ENCODE measurements at regions not wholly inside any gene's neighbourhood (a gene's known extent, or its start where the extent isn't known, plus 50 kb on each side); places are given as distances from the start of the nearest gene placed in this dataset.
"Not testable (repeated sequence)": the region's sequence is repeated elsewhere in the genome, so short reads cannot be mapped to it uniquely, and the experiment has no call there.

- DNase-seq = not testable (repeated sequence)
Measured at GRCh38 chr13:66144357-66144756, 1085.8 kb downstream of the PCDH9 start.

GRCh38 chr13:66139701-66140100 lies 1090.4 kb downstream of the PCDH9 start:
- DNase-seq = no peak

DNA sequence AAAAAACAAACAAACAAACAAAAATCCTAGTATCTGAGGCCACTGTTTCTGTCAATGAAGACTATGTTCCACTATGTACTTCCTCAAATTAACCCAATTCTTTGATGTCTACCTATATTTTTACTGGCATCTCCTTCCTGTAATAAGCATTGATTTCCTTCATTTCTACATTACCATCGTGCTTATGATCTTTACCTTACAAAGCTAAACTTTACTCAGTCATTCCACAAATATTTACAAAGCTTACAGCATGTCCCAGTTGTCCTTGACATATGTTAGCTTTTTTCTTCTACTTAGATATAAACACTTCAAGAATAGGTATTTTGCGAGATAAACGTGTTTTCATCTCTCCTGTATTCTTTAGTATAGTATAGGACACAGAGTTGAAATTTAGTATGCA lies 1090.9 kb downstream of the PCDH9 start:
- DNase-seq = no peak

GRCh38 chr13:66138172-66138811 lies 1091.8 kb downstream of the PCDH9 start:
- no peak for DNase-seq

DNA sequence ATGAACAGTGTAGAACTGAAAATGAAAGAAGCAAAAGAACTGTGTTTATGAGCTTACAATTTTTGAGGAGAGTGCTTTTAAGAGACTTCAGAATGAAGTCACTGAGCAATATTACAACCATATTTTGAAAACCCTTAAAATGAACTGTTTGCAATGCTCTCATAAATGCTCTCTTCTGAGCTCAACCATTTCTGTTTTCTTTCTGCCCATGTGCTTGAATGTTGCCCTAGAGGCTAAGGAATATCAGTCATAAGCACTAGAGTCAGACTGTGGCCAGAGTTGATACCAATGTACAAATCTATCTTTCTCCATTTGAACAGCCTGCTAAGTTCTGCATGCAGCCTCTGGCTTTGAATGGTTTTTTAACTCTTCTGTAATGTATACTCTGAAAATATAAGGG lies 1092.8 kb downstream of the PCDH9 start:
- no peak for DNase-seq

DNA sequence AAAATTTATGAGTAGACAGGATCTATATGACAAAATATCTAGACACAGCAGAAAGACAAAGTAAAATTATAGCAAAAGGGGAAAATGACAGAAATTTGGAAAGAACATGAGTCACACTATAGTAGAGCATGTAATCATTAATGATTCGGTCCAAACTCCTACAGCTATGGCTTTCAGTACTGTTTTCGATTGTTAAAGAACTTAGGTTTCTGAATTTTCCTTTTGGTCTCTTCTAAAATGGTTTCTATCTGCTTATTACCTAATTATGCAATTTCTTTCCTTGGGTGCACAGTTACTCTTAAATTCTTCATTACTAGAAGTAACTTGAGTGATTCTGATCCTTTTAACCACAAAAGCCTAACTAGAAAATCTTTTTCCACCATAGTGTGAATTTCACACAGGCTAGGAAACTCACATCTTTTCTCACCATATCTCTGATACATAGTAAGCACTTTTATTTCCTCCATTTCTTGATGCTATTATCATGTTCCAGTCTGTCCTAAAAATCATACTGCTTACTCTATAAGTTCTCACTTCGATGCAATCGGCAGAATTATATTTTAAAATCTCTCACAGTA lies 1101.4 kb downstream of the PCDH9 start:
- DNase-seq = no peak

- no peak for DNase-seq
Measured at GRCh38 chr13:66128201-66128600, 1101.9 kb downstream of the PCDH9 start.

DNA sequence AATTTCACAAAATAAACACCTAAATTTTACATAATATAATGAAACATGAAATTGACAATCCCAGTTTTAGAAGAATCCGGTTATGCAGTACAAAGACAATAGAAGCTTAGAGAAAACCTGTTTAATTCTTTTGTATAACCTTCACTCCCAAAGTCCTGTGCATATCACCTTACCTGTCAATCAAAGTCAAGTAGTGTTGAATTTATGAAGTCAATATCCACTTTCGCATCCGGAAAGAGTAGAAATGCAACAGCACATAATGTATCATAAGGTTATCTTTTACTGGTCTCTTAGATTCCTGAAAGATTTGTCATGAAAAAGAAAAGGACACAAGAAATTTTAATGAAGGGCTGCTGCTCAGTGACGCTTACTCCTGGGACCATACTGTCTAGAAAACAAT lies 1112.6 kb downstream of the PCDH9 start:
- no peak for DNase-seq

- no peak for DNase-seq
Measured at GRCh38 chr13:66113882-66114526, 1116.1 kb downstream of the PCDH9 start.

DNA sequence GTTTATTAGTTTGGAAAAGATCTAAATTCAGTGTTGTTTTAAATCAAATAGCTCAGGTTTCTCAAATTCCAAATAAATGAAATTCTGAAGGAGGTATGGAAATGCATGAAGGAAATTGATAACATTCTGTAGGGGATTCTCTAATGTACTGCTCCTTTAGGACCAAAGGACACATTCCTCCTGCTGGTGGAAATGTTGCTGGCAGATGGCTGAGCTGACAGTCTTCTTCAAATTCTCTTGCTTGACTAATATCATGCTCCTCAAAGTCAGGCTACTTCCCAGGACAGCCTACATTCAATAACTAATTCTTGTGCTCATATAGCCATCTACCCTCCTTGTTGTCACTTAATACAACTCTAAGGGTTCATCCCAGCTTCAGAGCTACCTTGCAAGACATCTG lies 1118.5 kb downstream of the PCDH9 start:
- DNase-seq = no peak

- no peak for DNase-seq
Measured at GRCh38 chr13:66106246-66106645, 1123.9 kb downstream of the PCDH9 start.

GRCh38 chr13:66102864-66103263 lies 1127.3 kb downstream of the PCDH9 start:
- no peak for DNase-seq

DNA sequence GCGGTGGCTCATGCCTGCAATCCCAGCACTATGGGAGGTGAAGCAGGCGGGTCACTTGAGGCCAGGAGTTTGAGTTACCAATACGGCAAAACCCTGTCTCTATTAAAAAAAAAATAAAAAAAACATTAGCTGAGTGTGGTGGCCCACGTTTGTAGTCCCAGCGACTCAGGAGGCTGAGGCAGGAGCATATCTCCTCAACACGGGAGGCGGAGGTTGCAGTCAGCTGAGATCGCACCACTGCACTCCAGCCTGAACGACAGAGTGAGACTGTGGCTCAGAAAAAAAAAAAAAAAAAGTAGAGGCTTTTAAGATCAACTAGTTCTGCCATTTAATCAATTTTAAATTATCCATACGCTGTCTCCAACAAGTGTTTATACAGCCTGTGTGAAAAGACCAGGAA lies 1130.3 kb downstream of the PCDH9 start:
- DNase-seq = no peak

DNA sequence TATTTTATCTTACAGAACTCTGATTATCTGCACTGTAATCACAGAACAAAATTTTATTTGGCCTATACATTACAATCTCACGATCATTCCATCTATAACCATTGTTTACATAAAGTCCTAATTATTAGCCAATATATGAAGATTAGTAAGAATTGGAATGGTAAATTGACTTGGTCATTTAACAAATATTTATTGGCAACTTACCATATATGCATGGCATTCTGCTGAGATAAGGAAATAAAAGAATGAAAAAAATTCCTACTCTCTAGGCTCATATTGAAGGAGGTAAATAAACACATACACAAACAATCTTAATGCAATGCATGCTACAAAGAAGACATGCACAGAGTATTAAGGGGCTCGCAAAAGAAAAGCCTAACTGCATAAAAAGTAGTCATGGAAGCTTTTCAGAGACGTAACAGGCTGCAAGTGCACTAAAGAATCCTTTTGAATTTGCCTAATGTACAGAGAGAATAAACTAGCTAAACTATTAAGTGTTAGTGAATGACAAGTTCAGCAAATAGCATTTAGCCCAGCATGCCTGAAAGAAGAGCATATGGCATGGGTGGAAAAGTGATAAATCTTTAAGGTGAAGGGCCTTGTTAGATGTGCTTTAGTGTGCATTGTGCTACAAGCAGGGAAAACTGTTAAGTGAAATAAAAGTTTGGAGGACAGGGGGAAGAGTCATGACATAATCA lies 1131.1 kb downstream of the PCDH9 start:
- no peak for DNase-seq

DNA sequence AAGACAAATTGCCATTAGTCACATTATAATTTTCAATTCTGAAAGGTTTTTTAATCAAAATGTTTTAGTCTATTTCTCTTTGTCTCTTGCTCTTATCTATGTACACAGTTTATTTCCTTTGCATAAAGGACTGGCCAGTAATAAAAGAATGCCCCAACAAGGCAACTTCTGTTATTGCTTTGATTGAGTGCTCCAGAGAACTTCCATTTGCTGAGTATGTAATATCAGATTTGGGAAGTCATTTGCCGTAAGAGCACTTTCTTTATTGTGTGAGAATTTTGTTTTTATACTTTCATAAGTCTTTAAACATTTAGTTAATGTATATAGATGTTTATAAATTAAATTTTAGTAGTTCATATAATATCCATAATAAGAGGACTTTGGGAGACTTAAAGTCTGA lies 1140.4 kb downstream of the PCDH9 start:
- DNase-seq = no peak

DNA sequence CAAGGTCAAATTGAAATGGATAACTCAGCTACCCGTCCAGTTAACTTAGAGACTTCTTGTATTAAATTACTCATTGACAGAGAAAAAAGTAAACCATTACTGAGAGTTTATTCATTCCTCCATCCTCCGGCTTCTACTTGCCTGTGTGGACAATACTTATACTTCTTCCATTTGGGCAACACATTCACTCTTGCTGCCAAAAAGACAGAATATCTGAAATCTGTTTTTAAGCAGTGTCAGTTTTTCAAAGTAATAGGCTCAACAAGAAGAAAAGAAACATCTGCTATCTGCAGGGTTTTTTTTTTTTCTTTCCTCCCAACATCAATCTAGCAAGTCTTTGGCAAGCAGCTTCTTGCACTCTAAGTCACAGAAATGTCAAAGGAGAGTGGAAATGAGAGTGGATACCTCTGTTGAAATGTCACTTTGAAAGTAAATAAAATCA lies 1142.8 kb downstream of the PCDH9 start:
- no peak for DNase-seq

DNA sequence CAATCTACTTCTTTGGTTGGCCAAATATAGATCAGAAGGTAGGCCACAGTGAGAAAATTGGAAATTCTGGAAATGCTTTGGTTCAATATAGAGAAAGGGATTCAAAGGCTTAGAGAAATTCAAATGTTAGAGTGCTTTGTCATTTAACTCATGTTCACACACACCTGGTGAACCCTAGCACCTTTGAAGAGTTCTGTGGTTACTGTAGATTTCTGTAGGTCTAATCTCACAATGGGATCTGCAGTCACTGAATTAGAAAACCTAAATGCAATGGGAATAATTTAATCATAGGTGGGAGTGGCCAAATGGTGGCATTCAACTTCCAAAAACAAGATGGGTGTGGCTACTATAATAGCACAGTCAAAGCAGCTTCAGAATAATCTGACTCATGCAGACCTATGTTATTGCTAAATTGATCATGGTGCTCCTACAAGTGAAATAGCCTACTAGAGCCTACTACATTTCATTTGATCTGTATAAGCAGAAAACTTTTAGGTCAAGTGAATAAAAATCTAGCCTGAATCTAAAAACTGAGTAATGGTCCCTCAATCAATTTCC lies 1152.9 kb downstream of the PCDH9 start:
- DNase-seq = no peak

DNA sequence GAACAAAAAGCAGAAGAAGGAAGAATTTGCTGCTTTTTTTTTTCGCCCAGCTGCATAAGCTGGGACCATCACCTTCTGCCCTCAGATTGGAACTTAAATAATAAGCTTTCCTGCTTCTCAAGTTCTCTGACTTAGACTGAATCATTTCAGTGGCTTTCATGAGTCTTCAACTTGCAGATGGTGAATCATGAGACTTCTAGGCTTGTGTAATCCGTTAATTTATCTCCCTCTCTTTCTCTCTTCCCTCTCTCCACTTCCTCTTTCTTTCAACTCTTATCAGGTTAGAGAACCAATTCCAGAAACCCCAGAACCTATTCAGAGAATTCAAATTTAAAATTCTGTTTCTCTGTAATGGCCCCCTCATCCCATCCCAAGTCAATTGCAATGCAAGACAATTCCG lies 1153.7 kb downstream of the PCDH9 start:
- no peak for DNase-seq

DNA sequence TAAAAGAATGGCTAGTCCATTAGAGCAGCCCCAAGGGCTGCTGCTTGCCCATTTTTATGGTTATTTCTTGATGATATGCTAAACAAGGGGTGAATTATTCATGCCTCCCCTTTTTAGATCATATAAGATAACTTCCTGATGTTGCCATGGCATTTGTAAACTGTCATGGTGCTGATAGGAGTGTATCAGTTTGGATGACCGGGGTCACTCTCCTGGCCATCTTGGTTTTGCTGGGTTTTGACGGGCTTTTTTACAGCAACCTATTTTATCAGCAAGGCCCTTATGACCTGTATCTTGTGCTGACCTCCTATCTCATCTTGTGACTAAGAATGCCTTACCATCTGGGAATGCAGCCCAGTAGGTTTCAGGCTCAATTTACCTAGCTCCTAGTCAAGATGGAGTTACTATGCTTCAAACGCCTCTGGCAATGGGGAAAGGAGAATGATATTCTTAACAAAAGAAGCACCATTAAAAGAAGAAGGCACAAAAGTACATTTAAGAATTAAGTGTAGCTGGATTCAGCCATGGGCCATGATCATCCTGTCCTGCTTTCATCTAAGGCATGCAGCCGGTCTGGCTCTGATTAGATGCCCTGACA lies 1156.0 kb downstream of the PCDH9 start:
- no peak for DNase-seq

- not testable (repeated sequence) for DNase-seq
Measured at GRCh38 chr13:66072097-66072496, 1158.0 kb downstream of the PCDH9 start.

- no peak for DNase-seq
Measured at GRCh38 chr13:66071608-66072007, 1158.5 kb downstream of the PCDH9 start.

DNA sequence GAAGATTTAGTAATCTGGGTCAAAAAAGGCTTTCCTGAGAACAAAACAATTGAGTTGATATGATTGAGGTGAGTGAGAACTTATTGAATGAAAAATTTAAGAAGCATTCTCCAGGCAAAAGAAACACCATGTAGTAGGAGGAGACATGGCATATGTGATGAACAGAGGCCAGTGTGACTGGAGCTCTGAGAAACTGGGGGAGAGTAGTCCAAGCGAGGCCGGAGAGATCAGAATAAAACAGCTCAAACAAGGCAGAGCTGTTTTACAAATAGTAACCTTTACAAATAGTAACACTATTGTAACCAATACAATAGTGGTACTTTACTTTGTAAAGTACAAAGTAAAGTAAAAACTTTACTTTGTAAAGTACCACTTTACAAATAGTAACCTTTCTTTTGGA lies 1159.1 kb downstream of the PCDH9 start:
- DNase-seq = no peak

DNA sequence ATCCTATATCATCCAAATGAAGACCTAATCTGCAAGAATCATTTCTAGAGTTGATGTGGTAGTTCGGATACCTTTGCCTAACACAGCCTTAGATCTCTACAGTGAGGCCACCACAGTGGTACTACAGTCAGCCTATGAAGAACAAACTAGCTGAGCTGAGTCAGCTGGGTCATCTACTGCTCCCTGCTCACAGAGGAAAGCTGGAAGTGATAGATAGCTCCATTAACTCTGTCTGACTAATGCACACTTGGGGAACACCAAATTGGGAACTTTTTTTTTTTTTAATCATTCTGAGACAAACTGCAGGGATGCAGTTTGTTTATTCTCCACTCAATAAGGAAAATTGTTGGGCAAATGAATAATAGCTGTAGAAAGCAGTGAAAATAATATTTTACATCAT lies 1160.6 kb downstream of the PCDH9 start:
- no peak for DNase-seq
